Sciatic nerve (tissue), 2 donors: ENCODE measurements at regions not wholly inside any gene's neighbourhood (a gene's known extent, or its start where the extent isn't known, plus 50 kb on each side); places are given as distances from the start of the nearest gene placed in this dataset.

ENCODE experiments used
- ATAC-seq: fragments of 200-7000 bp; cut with Tn5 transposase; one replicate; pipeline ENCODE4 v1.9.1; 2020; ENCODE audit warnings: mild to moderate bottlenecking, moderate library complexity
- DNase-seq: peaks from one replicate; pipeline ENCODE4 v3.0.0-alpha.2; 2020; ENCODE audit warnings: low spot score
- intact Hi-C: fragments of 100-400 bp; cut with DNase I; formaldehyde crosslinking; loops from one replicate; pipeline ENCODE4 v1.14.2; 2022
- donor health status: DM: no; HTN: no; CAD: no.
- donor health status: DM: no; HTN: no; CAD: no.

DNA sequence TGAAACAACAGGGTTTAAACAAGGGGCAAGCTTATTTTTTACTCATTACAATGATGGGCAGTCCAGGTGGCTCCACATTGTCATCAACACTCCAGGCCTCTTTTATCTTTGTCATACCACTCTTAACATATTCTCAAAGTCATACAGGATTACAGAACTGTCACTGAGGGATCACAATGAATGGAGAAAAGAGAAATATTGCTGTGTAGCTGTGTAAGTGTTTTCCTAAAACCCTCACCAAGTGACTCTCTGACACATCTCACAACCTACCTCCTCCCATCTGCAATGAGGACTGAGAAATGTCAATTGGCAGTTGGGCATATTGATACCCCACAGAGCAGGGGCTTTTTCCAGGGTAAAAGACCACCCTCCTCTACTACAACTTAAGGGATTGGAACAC, 562.1 kb downstream of the TBC1D4 start:
- intact Hi-C loops, result no loop called here
- no peak for DNase-seq
- ATAC-seq, result no peak

- intact Hi-C loops, result no loop called here
- DNase-seq, result no peak
- ATAC-seq, result no peak
Measured at GRCh38 chr13:74912898-74913297, 569.1 kb downstream of the TBC1D4 start.

- DNase-seq (no peak), ATAC-seq (no peak)
- intact Hi-C loops, result no loop called here
Measured at GRCh38 chr13:74910415-74910814, 571.6 kb downstream of the TBC1D4 start.

- intact Hi-C loops, result no loop called here
- ATAC-seq, result no peak
- DNase-seq, result no peak
Measured at GRCh38 chr13:74907788-74908187, 574.2 kb downstream of the TBC1D4 start.

DNA sequence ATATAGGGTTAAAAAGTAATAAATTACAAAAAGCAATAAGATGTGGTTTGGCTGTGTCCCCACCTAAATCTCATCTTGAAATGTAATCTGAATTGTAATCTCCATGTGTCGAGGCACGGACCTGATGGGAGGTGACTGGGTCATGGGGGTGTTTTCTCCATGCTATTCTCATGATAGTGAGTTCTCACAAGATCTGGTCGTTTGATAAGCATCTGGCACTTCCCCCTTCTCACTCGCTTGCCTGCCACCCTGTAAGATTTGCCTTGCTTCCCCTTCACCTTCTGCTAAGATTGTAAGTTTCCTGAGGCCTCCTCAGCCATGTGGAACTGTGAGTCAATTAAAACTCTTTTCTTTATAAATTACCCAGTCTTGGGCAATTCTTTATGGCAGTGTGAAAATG, 577.4 kb downstream of the TBC1D4 start:
- intact Hi-C loops, result no loop called here
- DNase-seq, result no peak
- ATAC-seq, result no peak

DNA sequence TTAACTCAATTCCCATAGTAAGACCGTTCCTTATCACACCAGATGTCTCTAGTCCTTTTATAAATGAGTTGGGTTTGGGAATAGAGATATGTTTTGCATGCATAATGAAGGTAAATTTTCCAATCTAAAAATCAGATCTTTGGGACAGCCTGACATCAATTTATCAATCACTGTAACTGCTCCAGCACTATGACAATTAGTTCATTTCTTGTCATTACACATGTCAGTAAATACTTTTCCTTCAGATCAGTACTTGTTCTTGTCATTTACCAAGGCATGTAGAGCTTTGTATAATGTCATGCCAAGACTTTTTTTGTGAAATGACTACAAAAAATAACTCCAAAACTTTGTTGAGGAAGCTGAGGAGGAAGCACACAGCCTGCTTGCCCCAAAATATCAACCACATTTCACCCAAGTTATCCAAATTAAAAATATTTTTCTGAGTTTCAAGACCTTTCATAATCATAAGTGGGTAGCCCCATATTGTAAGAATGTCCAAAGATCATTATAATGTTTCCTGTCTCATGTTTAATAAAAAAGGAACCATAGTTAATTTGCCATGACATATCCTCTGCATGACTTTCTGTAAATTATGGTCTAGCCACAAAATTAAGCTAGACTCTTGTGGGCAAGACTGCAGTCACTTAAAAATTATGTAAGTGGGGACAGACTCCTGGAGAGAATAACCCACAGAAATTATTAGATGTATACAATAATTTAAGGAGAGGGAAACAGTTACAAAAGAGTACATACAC, 586.8 kb downstream of the TBC1D4 start:
- ATAC-seq (no peak), DNase-seq (no peak)
- intact Hi-C loops, result no loop called here

GRCh38 chr13:74892096-74892495, 589.9 kb downstream of the TBC1D4 start:
- ATAC-seq (no peak), DNase-seq (no peak)
- intact Hi-C loops, result no loop called here

DNA sequence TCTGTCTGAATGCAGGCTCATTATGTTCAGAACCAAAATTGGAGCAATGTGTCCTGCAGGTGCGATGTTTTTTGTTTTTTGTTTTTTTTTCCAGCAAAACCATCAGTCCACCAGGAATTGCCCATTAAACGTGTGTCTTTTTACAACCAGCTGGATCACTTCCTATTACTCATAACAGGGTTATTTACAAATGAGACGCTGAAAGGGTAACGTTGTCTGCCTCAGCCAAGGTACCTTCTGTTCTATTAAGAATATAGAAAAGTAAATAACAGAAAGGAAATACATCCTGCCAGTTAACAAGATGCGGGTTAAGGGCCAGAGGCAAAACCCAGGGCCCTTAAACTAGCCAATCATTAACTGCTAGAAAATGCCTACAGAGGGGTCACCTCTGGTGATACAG, 590.4 kb downstream of the TBC1D4 start:
- ATAC-seq (peak; percentile 66), DNase-seq (no peak)
- intact Hi-C loops, result no loop called here

- DNase-seq (no peak), ATAC-seq (no peak)
- intact Hi-C loops, result no loop called here
Measured at GRCh38 chr13:74889321-74889720, 592.6 kb downstream of the TBC1D4 start.

- ATAC-seq (peak; percentile 87), DNase-seq (no peak)
- intact Hi-C loops, result no loop called here
Measured at GRCh38 chr13:74886502-74886901, 595.5 kb downstream of the TBC1D4 start.

- DNase-seq (no peak), ATAC-seq (no peak)
- intact Hi-C loops, result no loop called here
Measured at GRCh38 chr13:74883834-74884233, 598.1 kb downstream of the TBC1D4 start.

DNA sequence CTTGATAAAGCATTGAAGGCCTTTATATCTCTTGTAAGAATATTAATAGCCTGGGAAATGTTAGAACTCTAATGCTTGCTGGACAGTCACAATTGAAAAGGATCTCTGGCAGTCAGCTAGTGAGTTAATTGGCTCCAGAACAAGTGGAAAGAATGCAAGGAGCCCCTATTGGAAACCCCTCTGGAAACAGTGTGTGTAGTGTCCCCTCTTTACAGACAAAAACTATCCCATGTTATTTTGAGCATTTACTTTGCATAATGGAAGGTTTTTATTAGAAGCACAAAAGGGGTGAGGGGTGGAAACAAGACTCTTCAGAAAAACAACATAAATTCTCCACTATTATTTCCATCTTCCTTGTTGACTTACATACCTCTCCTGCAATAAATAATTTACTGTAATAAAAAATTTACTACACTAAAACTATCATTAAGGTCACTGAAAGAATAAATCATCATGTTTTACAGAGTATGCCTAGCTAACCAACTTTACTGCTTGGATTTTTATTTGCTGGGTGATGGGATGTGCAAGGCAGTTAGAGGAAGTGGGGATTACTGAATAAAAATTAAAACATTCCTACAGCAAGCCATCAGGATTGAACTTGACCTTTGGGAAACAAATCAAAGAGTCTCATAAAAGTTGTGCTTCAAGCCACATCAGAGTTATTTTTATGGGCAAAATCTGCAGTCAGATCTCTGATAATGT, 610.4 kb downstream of the TBC1D4 start:
- intact Hi-C loops, result no loop called here
- no peak for DNase-seq
- no peak for ATAC-seq

DNA sequence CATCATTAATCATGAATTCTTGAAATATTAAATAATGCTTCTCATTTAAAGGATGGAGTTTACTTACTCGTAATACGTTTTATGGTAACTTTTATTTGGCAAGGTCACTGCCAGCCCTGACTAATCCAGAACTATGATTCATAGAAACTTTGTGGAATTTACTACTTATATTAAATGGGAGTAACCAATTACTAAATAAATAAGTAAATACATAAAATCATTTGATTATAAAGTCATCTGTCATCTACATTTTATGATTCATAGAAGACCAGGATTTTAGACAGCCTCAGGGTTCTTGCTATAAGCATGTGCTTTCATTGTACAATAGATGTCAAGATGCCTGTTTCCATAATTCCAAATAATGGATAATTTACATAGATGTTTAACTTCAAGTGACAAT, 611.1 kb downstream of the TBC1D4 start:
- DNase-seq (no peak), ATAC-seq (no peak)
- intact Hi-C loops, result no loop called here

DNA sequence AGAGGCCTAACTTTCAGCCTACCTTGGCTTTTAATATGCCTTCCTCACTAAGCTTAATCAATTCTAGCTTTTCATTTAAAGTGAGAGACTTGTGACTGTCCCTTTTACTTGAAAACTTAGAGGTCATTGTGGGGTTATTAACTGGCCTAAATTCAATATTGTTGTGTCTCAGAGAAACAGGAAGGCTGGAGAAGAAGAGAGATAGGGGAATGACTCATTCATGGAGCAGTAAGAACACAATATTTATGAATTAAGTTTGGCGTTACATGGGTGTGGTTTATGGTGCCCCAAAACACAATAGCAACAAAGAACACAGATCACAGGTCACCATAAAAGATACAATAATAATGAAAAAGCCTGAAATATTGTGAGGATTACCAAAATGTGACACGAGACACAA, 612.1 kb downstream of the TBC1D4 start:
- ATAC-seq (no peak), DNase-seq (no peak)
- intact Hi-C loops, result no loop called here

- ATAC-seq (no peak), DNase-seq (no peak)
- intact Hi-C loops, result no loop called here
Measured at GRCh38 chr13:74868049-74868448, 613.9 kb downstream of the TBC1D4 start.

DNA sequence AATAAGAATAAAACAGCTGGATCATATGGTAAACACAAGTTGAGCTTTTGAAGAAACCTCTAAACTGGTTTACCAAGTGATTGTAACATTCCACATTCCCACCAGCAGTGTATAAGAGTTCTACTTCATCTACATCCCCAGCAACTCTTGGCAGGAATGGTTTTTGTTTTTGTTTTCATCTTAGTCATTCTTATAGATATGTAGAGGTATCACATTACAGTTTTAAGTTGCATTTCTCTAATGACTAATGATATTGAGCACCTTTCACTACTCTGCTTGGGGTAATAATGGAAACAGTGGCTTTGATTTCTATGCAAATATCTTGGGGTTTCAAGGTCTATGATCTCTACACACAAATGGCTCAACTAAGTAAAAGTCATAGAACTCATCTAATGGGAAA, 614.5 kb downstream of the TBC1D4 start:
- intact Hi-C loops, result no loop called here
- ATAC-seq (no peak), DNase-seq (no peak)

DNA sequence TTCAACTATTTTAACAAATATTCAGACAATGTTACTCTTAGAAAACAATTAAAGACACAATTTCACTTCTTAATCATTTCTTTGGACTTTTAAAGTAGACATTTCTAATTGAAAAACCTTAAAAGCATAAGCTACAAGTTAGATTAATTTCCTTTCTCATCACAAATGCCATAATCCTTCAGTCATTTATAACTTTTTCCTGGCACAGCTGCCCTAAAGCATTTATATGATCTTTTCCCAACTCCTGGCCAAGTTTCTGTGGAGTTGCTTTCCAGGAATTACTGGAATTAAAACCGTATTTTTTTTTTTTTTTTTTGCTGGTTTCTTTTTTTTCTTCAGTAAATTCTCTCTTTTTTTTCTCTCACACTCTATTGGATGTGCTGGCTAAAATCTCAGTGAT, 615.9 kb downstream of the TBC1D4 start:
- intact Hi-C loops, result no loop called here
- DNase-seq (no peak), ATAC-seq (no peak)

- DNase-seq, result no peak
- intact Hi-C loops, result no loop called here
- ATAC-seq, result no peak
Measured at GRCh38 chr13:74865656-74866055, 616.3 kb downstream of the TBC1D4 start.

DNA sequence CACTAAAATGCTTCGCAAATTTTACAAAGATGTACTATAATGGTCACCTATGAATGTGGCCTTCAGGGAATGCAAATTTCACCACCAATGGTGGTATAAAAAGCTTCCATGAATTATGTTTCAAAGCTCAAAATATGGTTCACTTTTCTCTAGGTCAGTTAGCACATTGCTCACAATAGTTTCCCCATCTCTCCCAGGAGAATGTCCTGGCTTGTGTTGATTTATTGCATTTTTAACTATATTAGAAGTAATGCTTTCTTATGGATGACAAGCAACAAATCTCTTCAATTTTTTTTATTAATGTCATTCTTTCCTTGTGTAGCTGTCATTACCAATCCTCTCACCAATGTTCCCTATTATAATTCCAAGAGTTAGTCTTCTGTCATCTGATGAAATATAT, 621.2 kb downstream of the TBC1D4 start:
- ATAC-seq, result no peak
- intact Hi-C loops, result no loop called here
- no peak for DNase-seq

DNA sequence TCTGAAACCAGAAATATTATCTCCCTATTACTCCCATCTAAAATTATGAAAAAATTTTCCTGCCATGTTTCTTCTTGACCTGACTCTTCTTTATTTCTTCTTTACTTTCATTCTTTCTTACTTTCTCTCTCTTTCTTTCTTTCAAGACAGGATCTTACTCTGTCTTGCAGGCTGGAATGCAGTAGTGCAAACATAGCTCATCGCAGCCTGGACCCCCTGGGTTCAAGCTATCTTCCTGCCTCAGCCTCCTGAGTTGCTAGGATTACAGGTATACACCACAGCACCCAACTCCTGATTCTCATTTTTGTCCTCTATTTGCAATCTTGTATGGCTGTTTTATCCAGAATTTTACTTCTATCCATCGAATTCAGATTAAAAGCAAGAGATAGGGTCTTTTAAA, 631.1 kb downstream of the TBC1D4 start:
- no peak for ATAC-seq
- intact Hi-C loops, result no loop called here
- no peak for DNase-seq

- intact Hi-C loops, result no loop called here
- DNase-seq (no peak), ATAC-seq (no peak)
Measured at GRCh38 chr13:74847966-74848365, 634.0 kb downstream of the TBC1D4 start.
